IMR-90 (cell line): ENCODE measurements at regions not wholly inside any gene's neighbourhood (a gene's known extent, or its start where the extent isn't known, plus 50 kb on each side); places are given as distances from the start of the nearest gene placed in this dataset.

Experiments
- BHLHE40 ChIP-seq: fragments of 150-350 bp; IDR thresholded peaks from 2 replicates; pipeline ENCODE4 v1.6.1; 2016; ENCODE audit warnings: mild to moderate bottlenecking, low read depth, low read length
- CHD1 ChIP-seq: IDR thresholded peaks from 2 replicates; pipeline ENCODE4 v1.6.1; 2012; ENCODE audit warnings: low read depth, low read length, improper control_type of control experiment
- CTCF ChIP-seq: conservative IDR thresholded peaks from 2 replicates; pipeline ENCODE4 v1.5.1; 2012; ENCODE audit warnings: mild to moderate bottlenecking, low read depth, low read length, improper control_type of control experiment
- FOS ChIP-seq: fragments of 150-350 bp; IDR thresholded peaks from 2 replicates; pipeline ENCODE4 v1.6.1; 2016; ENCODE audit warnings: low read depth, low read length
- MAFK ChIP-seq: IDR thresholded peaks from 2 replicates; pipeline ENCODE4 v1.6.1; 2012; ENCODE audit warnings: low read depth, low read length, improper control_type of control experiment
- MAZ ChIP-seq: IDR thresholded peaks from 2 replicates; pipeline ENCODE4 v1.6.1; 2012; ENCODE audit warnings: low read depth, mild to moderate bottlenecking, low read length, improper control_type of control experiment, moderate library complexity, borderline replicate concordance
- MXI1 ChIP-seq: IDR thresholded peaks from 2 replicates; pipeline ENCODE4 v1.6.1; 2012; ENCODE audit warnings: low read depth, mild to moderate bottlenecking, low read length, moderate library complexity, borderline replicate concordance
- POLR2A ChIP-seq: IDR thresholded peaks from 2 replicates; pipeline ENCODE4 v1.6.1; 2012; ENCODE audit warnings: mild to moderate bottlenecking, low read depth, low read length
- RAD21 ChIP-seq: IDR thresholded peaks from 2 replicates; pipeline ENCODE4 v1.6.1; 2012; ENCODE audit warnings: low read length, improper control_type of control experiment
- RCOR1 ChIP-seq: IDR thresholded peaks from 2 replicates; pipeline ENCODE4 v1.6.1; 2012; ENCODE audit warnings: mild to moderate bottlenecking, low read length, improper control_type of control experiment; ENCODE audit not compliant: insufficient replicate concordance
- RFX5 ChIP-seq: IDR thresholded peaks from 2 replicates; pipeline ENCODE4 v1.8.0; 2012; ENCODE audit warnings: low read depth, mild to moderate bottlenecking, low read length, moderate library complexity
- SMC3 ChIP-seq: fragments of 150-350 bp; IDR thresholded peaks from 2 replicates; pipeline ENCODE4 v1.6.1; 2016; ENCODE audit warnings: low read depth, mild to moderate bottlenecking, antibody characterized with exemption, low read length, moderate library complexity
- USF2 ChIP-seq: fragments of 150-350 bp; IDR thresholded peaks from 2 replicates; pipeline ENCODE4 v1.6.1; 2017; ENCODE audit warnings: mild to moderate bottlenecking, antibody characterized with exemption, low read length, low read depth

GRCh38 chr4:36677112-36677511 lies 395.7 kb downstream of the DTHD1 start:
- no peak for TF ChIP-seq MAZ
- no peak for TF ChIP-seq POLR2A
- no peak for TF ChIP-seq FOS
- no peak for TF ChIP-seq CTCF
- TF ChIP-seq MXI1 = no peak
- no peak for TF ChIP-seq RCOR1
- no peak for TF ChIP-seq SMC3
- no peak for TF ChIP-seq USF2
- TF ChIP-seq RFX5 = no peak
- TF ChIP-seq CHD1 = no peak
- TF ChIP-seq RAD21 = no peak
- no peak for TF ChIP-seq BHLHE40
- TF ChIP-seq MAFK = no peak
